OCI-LY3 (cell line): ENCODE measurements at regions not wholly inside any gene's neighbourhood (a gene's known extent, or its start where the extent isn't known, plus 50 kb on each side); places are given as distances from the start of the nearest gene placed in this dataset.
A peak's percentile ranks its signal among the peaks of the same experiment; 100 is the strongest.
"Not testable (repeated sequence)": the region's sequence is repeated elsewhere in the genome, so short reads cannot be mapped to it uniquely, and the experiment has no call there.

Source experiments
- H2AFZ ChIP-seq: fragments of 200-600, 300-600 bp; shearing (Covaris generic); 2 replicates; pipeline ENCODE4 v1.6.0; 2014; ENCODE audit warnings: antibody characterized with exemption, low read depth, low read length
- H3K27ac ChIP-seq: fragments of 200-600, 300-600 bp; sonication (generic); 2 replicates; pipeline ENCODE4 v1.5.1; 2014; ENCODE audit warnings: mild to moderate bottlenecking, low read length, moderate library complexity, mixed read lengths
- H3K27me3 ChIP-seq: fragments of 200-600, 300-600 bp; sonication (generic); 2 replicates; pipeline ENCODE4 v1.6.1; 2014; ENCODE audit warnings: low read depth, low read length, mixed read lengths
- H3K36me3 ChIP-seq: fragments of 200-600, 300-600 bp; sonication (generic); replicated peaks from 2 replicates; pipeline ENCODE3; 2014; ENCODE audit warnings: low read depth, low read length, mixed read lengths
- H3K4me1 ChIP-seq: fragments of 300-600, 200-600 bp; sonication (generic); 2 replicates; pipeline ENCODE4 v1.6.1; 2014; ENCODE audit warnings: low read length, mixed read lengths
- H3K4me2 ChIP-seq: fragments of 200-600, 300-600 bp; sonication (generic); 2 replicates; pipeline ENCODE4 v1.6.1; 2014; ENCODE audit warnings: low read length, mixed read lengths
- H3K4me3 ChIP-seq: fragments of 300-600, 200-600 bp; sonication (generic); 2 replicates; pipeline ENCODE4 v1.5.1; 2014; ENCODE audit warnings: antibody characterized with exemption, mild to moderate bottlenecking, low read length, moderate library complexity
- H3K79me2 ChIP-seq: fragments of 300-600, 200-600 bp; shearing (Covaris generic); 2 replicates; pipeline ENCODE4 v1.6.1; 2014; ENCODE audit warnings: mild to moderate bottlenecking, low read length, mixed read lengths
- H3K9ac ChIP-seq: fragments of 300-600, 200-600 bp; shearing (Covaris generic); 2 replicates; pipeline ENCODE4 v1.6.0; 2014; ENCODE audit warnings: mild to moderate bottlenecking, low read length, moderate library complexity
- H3K9me3 ChIP-seq: fragments of 200-600, 300-600 bp; shearing (Covaris generic); 2 replicates; pipeline ENCODE4 v1.6.1; 2014; ENCODE audit warnings: low read length, mixed read lengths; ENCODE audit not compliant: insufficient read depth
- H4K20me1 ChIP-seq: fragments of 200-600, 300-600 bp; sonication (generic); 2 replicates; pipeline ENCODE4 v1.6.1; 2016; ENCODE audit warnings: low read length, mixed read lengths; ENCODE audit not compliant: insufficient read depth
- EZH2phosphoT487 ChIP-seq: fragments of 200-600 bp; shearing (Covaris generic); IDR thresholded peaks from 2 replicates; pipeline ENCODE4 v1.6.1; 2018; ENCODE audit warnings: antibody characterized with exemption, mixed run types, low read depth
- TF ChIP-seq, protein P1 (sequence below): fragments of 200-600, 300-600 bp; sonication (generic); IDR thresholded peaks from 2 replicates; pipeline ENCODE4 v1.5.1; 2014; ENCODE audit warnings: antibody characterized with exemption, low read length, low read depth

DNA sequence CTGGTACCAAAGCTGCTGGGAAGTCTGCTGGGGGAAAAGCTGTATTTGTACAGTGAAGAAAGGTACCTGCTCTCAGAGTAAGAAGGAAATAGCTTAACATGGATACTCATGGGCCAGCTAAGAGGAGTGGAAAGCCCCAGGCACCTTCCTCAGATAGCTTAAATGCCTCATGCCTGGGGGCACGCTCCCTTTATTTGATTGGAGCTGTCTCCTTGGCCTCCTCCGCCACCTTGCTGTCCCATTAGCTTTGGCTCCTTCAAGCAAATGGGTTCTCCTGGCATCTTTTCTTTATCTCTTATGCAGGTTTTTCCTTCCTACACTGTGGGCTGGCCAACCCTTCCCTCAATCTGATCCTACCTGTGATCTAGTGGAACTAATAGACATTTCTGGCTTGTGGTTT, 318.5 kb downstream of the SH2D4B start:
- TF ChIP-seq, protein P1, sequence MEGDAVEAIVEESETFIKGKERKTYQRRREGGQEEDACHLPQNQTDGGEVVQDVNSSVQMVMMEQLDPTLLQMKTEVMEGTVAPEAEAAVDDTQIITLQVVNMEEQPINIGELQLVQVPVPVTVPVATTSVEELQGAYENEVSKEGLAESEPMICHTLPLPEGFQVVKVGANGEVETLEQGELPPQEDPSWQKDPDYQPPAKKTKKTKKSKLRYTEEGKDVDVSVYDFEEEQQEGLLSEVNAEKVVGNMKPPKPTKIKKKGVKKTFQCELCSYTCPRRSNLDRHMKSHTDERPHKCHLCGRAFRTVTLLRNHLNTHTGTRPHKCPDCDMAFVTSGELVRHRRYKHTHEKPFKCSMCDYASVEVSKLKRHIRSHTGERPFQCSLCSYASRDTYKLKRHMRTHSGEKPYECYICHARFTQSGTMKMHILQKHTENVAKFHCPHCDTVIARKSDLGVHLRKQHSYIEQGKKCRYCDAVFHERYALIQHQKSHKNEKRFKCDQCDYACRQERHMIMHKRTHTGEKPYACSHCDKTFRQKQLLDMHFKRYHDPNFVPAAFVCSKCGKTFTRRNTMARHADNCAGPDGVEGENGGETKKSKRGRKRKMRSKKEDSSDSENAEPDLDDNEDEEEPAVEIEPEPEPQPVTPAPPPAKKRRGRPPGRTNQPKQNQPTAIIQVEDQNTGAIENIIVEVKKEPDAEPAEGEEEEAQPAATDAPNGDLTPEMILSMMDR, result no peak
- no peak for TF ChIP-seq EZH2phosphoT487
- H3K36me3 ChIP-seq, result no peaks in the 10 kb centered on the region
- no peaks in the 10 kb centered on the region for H4K20me1 ChIP-seq
- no peaks in the 10 kb centered on the region for H3K27me3 ChIP-seq
- no peak overlapping the region for H3K4me2 ChIP-seq
- H3K9ac ChIP-seq, result no peak overlapping the region
- H3K27ac ChIP-seq, result no peak overlapping the region
- H3K4me3 ChIP-seq, result no peak overlapping the region
- H2AFZ ChIP-seq, result no peak overlapping the region
- H3K4me1 ChIP-seq, result no peaks in the 10 kb centered on the region
- no peaks in the 10 kb centered on the region for H3K9me3 ChIP-seq
- no peaks in the 10 kb centered on the region for H3K79me2 ChIP-seq

GRCh38 chr10:80859279-80859678, 321.6 kb downstream of the SH2D4B start:
- H3K27ac ChIP-seq, H3K9ac ChIP-seq, H2AFZ ChIP-seq, H3K4me1 ChIP-seq, H4K20me1 ChIP-seq, H3K4me3 ChIP-seq, H3K36me3 ChIP-seq, H3K79me2 ChIP-seq, H3K4me2 ChIP-seq, H3K27me3 ChIP-seq, H3K9me3 ChIP-seq: not testable (repeated sequence)

DNA sequence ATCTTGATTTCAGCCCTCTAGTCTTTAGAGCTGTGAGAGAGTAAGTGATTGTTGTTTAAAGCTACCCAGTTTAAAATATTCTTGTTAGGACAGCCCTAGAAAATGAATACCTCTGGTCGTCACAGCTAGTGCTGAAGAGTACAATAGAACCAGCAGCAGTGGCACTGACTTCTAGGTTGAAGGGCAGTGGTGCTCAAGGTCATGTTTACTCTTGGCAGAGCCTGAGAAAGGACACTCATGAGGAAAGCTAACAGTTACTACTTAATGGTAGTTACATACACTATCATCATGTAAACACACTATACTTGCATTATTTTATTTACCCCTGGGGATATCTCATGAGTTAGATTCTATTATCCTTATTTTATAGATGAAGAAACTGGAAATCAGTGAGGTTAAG, 323.0 kb downstream of the SH2D4B start:
- H3K4me1 ChIP-seq, result no peaks in the 10 kb centered on the region
- H3K27me3 ChIP-seq, result no peaks in the 10 kb centered on the region
- TF ChIP-seq EZH2phosphoT487, result no peak
- TF ChIP-seq, protein P1, result no peak
- no peak overlapping the region for H3K9ac ChIP-seq
- H3K27ac ChIP-seq, result no peak overlapping the region
- H3K79me2 ChIP-seq, result no peaks in the 10 kb centered on the region
- H3K4me3 ChIP-seq, result no peak overlapping the region
- H4K20me1 ChIP-seq, result no peaks in the 10 kb centered on the region
- no peaks in the 10 kb centered on the region for H3K9me3 ChIP-seq
- H2AFZ ChIP-seq, result no peak overlapping the region
- no peak overlapping the region for H3K4me2 ChIP-seq
- H3K36me3 ChIP-seq, result no peaks in the 10 kb centered on the region

- no peak overlapping the region for H3K4me2 ChIP-seq
- no peaks in the 10 kb centered on the region for H3K79me2 ChIP-seq
- H3K27me3 ChIP-seq, result no peaks in the 10 kb centered on the region
- TF ChIP-seq, protein P1, result peak; percentile 17; the same call in 1 of the 2 replicates
- TF ChIP-seq EZH2phosphoT487, result no peak
- no peak overlapping the region for H3K4me3 ChIP-seq
- no peaks in the 10 kb centered on the region for H3K4me1 ChIP-seq
- H2AFZ ChIP-seq, result no peak overlapping the region
- H4K20me1 ChIP-seq, result no peaks in the 10 kb centered on the region
- H3K9me3 ChIP-seq, result no peaks in the 10 kb centered on the region
- H3K27ac ChIP-seq, result no peak overlapping the region
- H3K9ac ChIP-seq, result no peak overlapping the region
- no peaks in the 10 kb centered on the region for H3K36me3 ChIP-seq
These were observed 324.2 kb downstream of the SH2D4B start for GRCh38 chr10:80861882-80862281.

GRCh38 chr10:80870282-80870681, 332.6 kb downstream of the SH2D4B start:
- no peak overlapping the region for H3K27ac ChIP-seq
- H2AFZ ChIP-seq, result no peak overlapping the region
- no peak overlapping the region for H3K4me3 ChIP-seq
- H3K79me2 ChIP-seq, result no peaks in the 10 kb centered on the region
- no peaks in the 10 kb centered on the region for H3K27me3 ChIP-seq
- H3K36me3 ChIP-seq, result no peaks in the 10 kb centered on the region
- H4K20me1 ChIP-seq, result no peaks in the 10 kb centered on the region
- no peak overlapping the region for H3K9ac ChIP-seq
- no peak overlapping the region for H3K4me2 ChIP-seq
- no peaks in the 10 kb centered on the region for H3K9me3 ChIP-seq
- TF ChIP-seq, protein P1, result no peak
- no peak for TF ChIP-seq EZH2phosphoT487
- H3K4me1 ChIP-seq, result no peaks in the 10 kb centered on the region
